CD4-positive, CD25-positive, alpha-beta regulatory T cell (primary cell): ENCODE measurements at regions not wholly inside any gene's neighbourhood (a gene's known extent, or its start where the extent isn't known, plus 50 kb on each side); places are given as distances from the start of the nearest gene placed in this dataset.

Experiments used
- ATAC-seq, 2 donors: fragments of 150-1000 bp; cut with Tn5 transposase; one replicate each; pipeline ENCODE4 v1.10.0; 2021; ENCODE audit warnings: low read depth in 2 of 2, moderate number of reproducible peaks in 2 of 2, moderate library complexity in 1 of 2
- DNase-seq, 3 donors: peaks; one replicate each; pipeline versions ENCODE4 v3.0.0 to v3.0.0-alpha.2; 2012 to 2022; ENCODE audit warnings: mixed read lengths in 1 of 3
- H3K27ac ChIP-seq: one replicate; pipeline ENCODE4 v1.7.0; 2013; ENCODE audit warnings: mild to moderate bottlenecking, low read length; ENCODE audit not compliant: insufficient read depth, poor library complexity, severe bottlenecking
- H3K27me3 ChIP-seq: one replicate; pipeline ENCODE4 v1.7.0; 2013; ENCODE audit warnings: low read length; ENCODE audit not compliant: control insufficient read depth, insufficient read depth
- H3K36me3 ChIP-seq: one replicate; pipeline ENCODE4 v1.7.0; 2013; ENCODE audit warnings: mild to moderate bottlenecking, low read length, moderate library complexity; ENCODE audit not compliant: control insufficient read depth, insufficient read depth
- H3K4me1 ChIP-seq: 2 replicates; pipeline ENCODE4 v1.7.0; 2013; ENCODE audit warnings: mild to moderate bottlenecking, low read length; ENCODE audit not compliant: insufficient read depth, control insufficient read depth, poor library complexity, severe bottlenecking
- H3K4me3 ChIP-seq: one replicate; pipeline ENCODE4 v1.7.0; 2013; ENCODE audit warnings: low read depth, mild to moderate bottlenecking, low read length, moderate library complexity
- H3K9me3 ChIP-seq, 2 experiments: 1 replicate in 1 of 2; 2 replicates in 1 of 2; pipeline ENCODE4 v1.7.0; 2013; ENCODE audit warnings: low read length in 2 of 2, mild to moderate bottlenecking in 1 of 2, moderate library complexity in 1 of 2; ENCODE audit not compliant: control insufficient read depth in 2 of 2
- H3K27ac Mint-ChIP-seq, 3 donors: one replicate each; pipeline ENCODE4 v1.8.0; 2020 to 2022; ENCODE audit warnings: mild to moderate bottlenecking in 3 of 3, mixed read lengths in 3 of 3, moderate library complexity in 2 of 3
- H3K27me3 Mint-ChIP-seq: one replicate; pipeline ENCODE4 v1.8.0; 2022; ENCODE audit warnings: mild to moderate bottlenecking, mixed read lengths
- H3K36me3 Mint-ChIP-seq: one replicate; pipeline ENCODE4 v1.8.0; 2020; ENCODE audit warnings: mixed read lengths
- H3K4me1 Mint-ChIP-seq, 4 donors: one replicate each; pipeline ENCODE4 v1.8.0; 2020 to 2022; ENCODE audit warnings: mixed read lengths in 4 of 4, mild to moderate bottlenecking in 1 of 4
- H3K4me3 Mint-ChIP-seq, 4 donors: one replicate each; pipeline ENCODE4 v1.8.0; 2020 to 2022; ENCODE audit warnings: mild to moderate bottlenecking in 4 of 4, mixed read lengths in 4 of 4, moderate library complexity in 3 of 4
- H3K9me3 Mint-ChIP-seq, 7 donors: one replicate each; pipeline ENCODE4 v1.8.0; 2020 to 2022; ENCODE audit warnings: mixed read lengths in 7 of 7, mild to moderate bottlenecking in 3 of 7, moderate library complexity in 2 of 7

GRCh38 chr5:174283211-174284005, 237.9 kb downstream of the NSG2 start:
- Mint-ChIP-seq H3K9me3 (peaks cover 0 to 12% (median 0%) of the 10 kb centered on the region in 7 donors), H3K4me1 (no peaks in the 10 kb centered on the region)

GRCh38 chr5:174284873-174285272, 239.4 kb downstream of the NSG2 start:
- no peaks in the 10 kb centered on the region for H3K9me3 ChIP-seq
- peaks cover 5% of the 10 kb centered on the region for H3K27me3 Mint-ChIP-seq
- H3K4me1 ChIP-seq: no peaks in the 10 kb centered on the region
- no peaks in the 10 kb centered on the region for H3K36me3 Mint-ChIP-seq
- H3K27ac Mint-ChIP-seq: no peak overlapping the region
- no peak for ATAC-seq
- no peak overlapping the region for H3K4me3 ChIP-seq
- H3K27ac ChIP-seq: no peak overlapping the region
- no peak overlapping the region for H3K4me3 Mint-ChIP-seq
- peaks cover 0 to 12% (median 0%) of the 10 kb centered on the region in 7 donors for H3K9me3 Mint-ChIP-seq
- H3K4me1 Mint-ChIP-seq: no peaks in the 10 kb centered on the region
- no peaks in the 10 kb centered on the region for H3K27me3 ChIP-seq
- no peaks in the 10 kb centered on the region for H3K36me3 ChIP-seq
- DNase-seq: no peak

More at GRCh38 chr5:174283211-174284005, 237.9 kb downstream of the NSG2 start:
- H3K36me3 ChIP-seq: no peaks in the 10 kb centered on the region
- no peak overlapping the region for H3K27ac ChIP-seq
- DNase-seq: no peak
- Mint-ChIP-seq H3K4me3 (no peak overlapping the region), H3K36me3 (no peaks in the 10 kb centered on the region), H3K27me3 (peaks cover 5% of the 10 kb centered on the region), H3K27ac (no peak overlapping the region)
- no peak for ATAC-seq
- H3K9me3 ChIP-seq: no peaks in the 10 kb centered on the region
- no peaks in the 10 kb centered on the region for H3K27me3 ChIP-seq
- H3K4me1 ChIP-seq: no peaks in the 10 kb centered on the region
- no peak overlapping the region for H3K4me3 ChIP-seq

- no peak overlapping the region for H3K27ac ChIP-seq
- Mint-ChIP-seq H3K27me3 (no peaks in the 10 kb centered on the region), H3K4me3 (no peak overlapping the region), H3K27ac (no peak overlapping the region), H3K4me1 (no peaks in the 10 kb centered on the region), H3K36me3 (no peaks in the 10 kb centered on the region), H3K9me3 (peaks cover 0 to 7% (median 2%) of the 10 kb centered on the region in 7 donors)
- no peaks in the 10 kb centered on the region for H3K4me1 ChIP-seq
- H3K27me3 ChIP-seq: no peaks in the 10 kb centered on the region
- DNase-seq: no peak
- H3K9me3 ChIP-seq: no peaks in the 10 kb centered on the region
- ATAC-seq: no peak
- no peak overlapping the region for H3K4me3 ChIP-seq
- no peaks in the 10 kb centered on the region for H3K36me3 ChIP-seq
Measured at GRCh38 chr5:174287761-174288160, 242.3 kb downstream of the NSG2 start.

- Histone ChIP-seq H3K36me3 (no peaks in the 10 kb centered on the region), H3K4me1 (no peaks in the 10 kb centered on the region), H3K9me3 (no peaks in the 10 kb centered on the region), H3K27ac (no peak overlapping the region), H3K4me3 (no peak overlapping the region), H3K27me3 (no peaks in the 10 kb centered on the region)
- no peak for DNase-seq
- Mint-ChIP-seq H3K36me3 (no peaks in the 10 kb centered on the region), H3K4me1 (no peaks in the 10 kb centered on the region), H3K27me3 (peaks cover 3% of the 10 kb centered on the region), H3K4me3 (no peak overlapping the region), H3K27ac (no peak overlapping the region), H3K9me3 (peaks cover 0 to 7% (median 2%) of the 10 kb centered on the region in 7 donors)
- ATAC-seq: no peak
Measured at GRCh38 chr5:174288439-174288838, 242.9 kb downstream of the NSG2 start.

GRCh38 chr5:174291162-174291561, 245.7 kb downstream of the NSG2 start:
- H3K27me3 ChIP-seq: no peaks in the 10 kb centered on the region
- H3K9me3 ChIP-seq: no peaks in the 10 kb centered on the region
- H3K4me1 Mint-ChIP-seq: no peaks in the 10 kb centered on the region
- DNase-seq: no peak
- no peak overlapping the region for H3K27ac ChIP-seq
- H3K36me3 ChIP-seq: no peaks in the 10 kb centered on the region
- H3K4me1 ChIP-seq: no peaks in the 10 kb centered on the region
- no peaks in the 10 kb centered on the region for H3K36me3 Mint-ChIP-seq
- ATAC-seq: no peak
- no peak overlapping the region for H3K27ac Mint-ChIP-seq
- H3K4me3 ChIP-seq: no peak overlapping the region
- peaks cover 0 to 7% (median 2%) of the 10 kb centered on the region in 7 donors for H3K9me3 Mint-ChIP-seq
- peaks cover 5% of the 10 kb centered on the region for H3K27me3 Mint-ChIP-seq
- no peak overlapping the region for H3K4me3 Mint-ChIP-seq

DNA sequence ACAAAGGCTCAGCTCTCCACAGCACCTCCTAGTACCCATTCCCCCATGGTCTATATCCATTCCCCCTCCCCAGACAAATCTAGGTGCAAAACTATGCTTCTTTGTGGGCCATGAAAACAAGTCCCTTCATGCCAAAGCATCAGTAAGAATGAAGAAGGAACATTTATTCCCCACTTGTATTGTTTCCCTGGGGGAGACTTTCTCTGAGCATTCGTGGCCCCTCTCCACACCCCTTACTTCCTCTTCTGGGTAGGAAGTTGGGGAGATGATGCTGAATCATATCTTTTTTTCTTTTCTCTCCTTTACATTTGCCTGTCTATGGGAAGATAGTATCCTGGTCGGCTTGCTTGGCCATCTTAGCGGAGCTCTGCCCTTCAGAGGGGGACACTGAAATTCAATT, 246.8 kb downstream of the NSG2 start:
- no peaks in the 10 kb centered on the region for H3K36me3 ChIP-seq
- no peaks in the 10 kb centered on the region for H3K27me3 ChIP-seq
- Mint-ChIP-seq H3K36me3 (no peaks in the 10 kb centered on the region), H3K27ac (no peak overlapping the region), H3K9me3 (peaks cover 0 to 9% (median 2%) of the 10 kb centered on the region in 7 donors), H3K27me3 (peaks cover 5% of the 10 kb centered on the region), H3K4me3 (no peak overlapping the region), H3K4me1 (no peaks in the 10 kb centered on the region)
- no peak for ATAC-seq
- H3K4me1 ChIP-seq: no peaks in the 10 kb centered on the region
- no peak for DNase-seq
- no peak overlapping the region for H3K4me3 ChIP-seq
- no peak overlapping the region for H3K27ac ChIP-seq
- no peaks in the 10 kb centered on the region for H3K9me3 ChIP-seq

GRCh38 chr5:174293006-174293405, 247.5 kb downstream of the NSG2 start:
- no peaks in the 10 kb centered on the region for H3K4me1 ChIP-seq
- DNase-seq (no peak), ATAC-seq (no peak)
- Mint-ChIP-seq H3K27ac (no peak overlapping the region), H3K9me3 (peaks cover 0 to 10% (median 6%) of the 10 kb centered on the region in 7 donors), H3K4me3 (no peak overlapping the region), H3K36me3 (no peaks in the 10 kb centered on the region), H3K27me3 (peaks cover 7% of the 10 kb centered on the region), H3K4me1 (no peaks in the 10 kb centered on the region)
- no peaks in the 10 kb centered on the region for H3K36me3 ChIP-seq
- no peaks in the 10 kb centered on the region for H3K27me3 ChIP-seq
- H3K27ac ChIP-seq: no peak overlapping the region
- H3K9me3 ChIP-seq: no peaks in the 10 kb centered on the region
- no peak overlapping the region for H3K4me3 ChIP-seq

DNA sequence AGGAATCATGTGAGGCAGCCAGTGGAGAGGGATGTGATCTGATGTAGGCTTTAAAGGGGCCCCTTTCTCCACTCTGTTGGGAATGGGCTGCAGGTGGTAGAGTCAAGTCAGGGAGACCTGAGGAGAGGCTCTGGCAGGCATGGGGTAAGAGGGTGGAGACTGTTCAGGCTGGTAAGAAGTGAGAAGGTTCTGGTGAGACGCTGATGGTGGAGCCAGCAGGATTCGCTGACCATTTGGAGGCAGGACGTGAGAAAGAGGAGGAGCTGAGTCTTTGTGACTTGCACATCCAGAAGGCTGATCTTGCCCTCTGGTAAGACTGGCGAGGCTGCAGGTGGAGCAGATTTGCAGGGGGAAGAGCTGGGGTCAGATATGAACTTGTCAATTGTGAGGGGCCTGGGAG, 248.0 kb downstream of the NSG2 start:
- H3K4me3 ChIP-seq: no peak overlapping the region
- no peaks in the 10 kb centered on the region for H3K27me3 ChIP-seq
- Mint-ChIP-seq H3K9me3 (peaks cover 0 to 12% (median 6%) of the 10 kb centered on the region in 7 donors), H3K36me3 (no peaks in the 10 kb centered on the region), H3K4me3 (no peak overlapping the region), H3K27me3 (peaks cover 9% of the 10 kb centered on the region), H3K27ac (no peak overlapping the region), H3K4me1 (no peaks in the 10 kb centered on the region)
- no peaks in the 10 kb centered on the region for H3K36me3 ChIP-seq
- H3K9me3 ChIP-seq: no peaks in the 10 kb centered on the region
- DNase-seq (no peak), ATAC-seq (no peak)
- H3K27ac ChIP-seq: no peak overlapping the region
- H3K4me1 ChIP-seq: no peaks in the 10 kb centered on the region
